ENCODE measurements at regions not wholly inside any gene's neighbourhood (a gene's known extent, or its start where the extent isn't known, plus 50 kb on each side); places are given as distances from the start of the nearest gene placed in this dataset.

GRCh38 chr2:14182227-14182946, 450.1 kb upstream of the LRATD1 start:
- no peak for TF ChIP-seq CTCF (IDR thresholded peaks at IDR 0.05; ENCODE audit: borderline replicate concordance, extremely low read depth, low read length, poor library complexity, severe bottlenecking)
- no peak for TF ChIP-seq EZH2 (IDR thresholded peaks at IDR 0.05; ENCODE audit: borderline replicate concordance, low read depth, low read length, severe bottlenecking)
